Fibroblast of skin of right biceps (primary cell): ENCODE measurements at regions not wholly inside any gene's neighbourhood (a gene's known extent, or its start where the extent isn't known, plus 50 kb on each side); places are given as distances from the start of the nearest gene placed in this dataset.
A peak's percentile ranks its signal among the peaks of the same experiment; 100 is the strongest.

ENCODE experiments used
- DNase-seq: peaks from one replicate; pipeline ENCODE4 v3.0.0-alpha.2; 2013

DNA sequence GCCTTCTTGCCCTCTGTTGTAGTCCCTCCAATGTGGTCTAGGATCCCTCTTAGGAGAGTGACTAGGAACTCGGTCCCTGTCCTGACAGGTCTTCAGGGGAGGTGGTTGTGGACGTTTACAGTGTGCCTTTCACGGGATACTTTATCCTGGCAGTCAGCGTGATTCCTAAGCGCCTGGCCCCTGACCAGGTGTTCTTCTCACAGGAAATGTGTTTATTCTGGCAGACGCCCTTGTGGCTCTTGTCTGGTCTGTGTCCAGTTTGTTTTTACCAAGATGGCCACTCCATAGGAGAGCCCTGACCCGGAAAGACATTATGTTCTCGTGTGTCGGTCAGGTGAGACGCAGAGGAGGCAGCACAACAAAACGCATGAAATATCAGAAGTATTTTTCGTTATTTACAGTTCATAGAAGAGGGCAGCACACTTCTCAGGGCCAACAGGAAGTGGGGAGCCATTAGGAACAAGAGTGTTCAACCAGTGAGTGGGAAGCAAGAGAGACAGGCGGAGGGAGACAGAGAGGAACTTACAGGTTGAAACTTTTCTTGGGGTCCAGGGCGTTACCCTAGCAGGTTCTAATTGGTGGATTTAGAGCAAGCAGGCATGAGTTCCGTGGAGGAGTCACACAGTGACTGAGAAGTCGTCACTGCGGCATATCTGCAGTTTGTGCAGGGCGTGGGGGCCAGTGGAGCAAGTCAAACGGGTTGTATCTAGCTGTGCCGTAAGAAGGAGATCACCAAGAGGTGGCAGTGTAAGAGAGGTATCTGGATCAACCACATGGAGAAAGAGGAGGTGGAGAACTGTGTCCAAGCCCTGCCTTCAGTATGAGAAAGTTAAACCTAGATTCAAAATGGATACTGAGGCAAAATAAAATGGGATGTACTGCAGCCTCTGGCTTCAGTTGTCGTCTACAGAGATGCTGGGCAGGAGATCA, 412.9 kb downstream of the ZSWIM6 start:
- DNase-seq = no peak

DNA sequence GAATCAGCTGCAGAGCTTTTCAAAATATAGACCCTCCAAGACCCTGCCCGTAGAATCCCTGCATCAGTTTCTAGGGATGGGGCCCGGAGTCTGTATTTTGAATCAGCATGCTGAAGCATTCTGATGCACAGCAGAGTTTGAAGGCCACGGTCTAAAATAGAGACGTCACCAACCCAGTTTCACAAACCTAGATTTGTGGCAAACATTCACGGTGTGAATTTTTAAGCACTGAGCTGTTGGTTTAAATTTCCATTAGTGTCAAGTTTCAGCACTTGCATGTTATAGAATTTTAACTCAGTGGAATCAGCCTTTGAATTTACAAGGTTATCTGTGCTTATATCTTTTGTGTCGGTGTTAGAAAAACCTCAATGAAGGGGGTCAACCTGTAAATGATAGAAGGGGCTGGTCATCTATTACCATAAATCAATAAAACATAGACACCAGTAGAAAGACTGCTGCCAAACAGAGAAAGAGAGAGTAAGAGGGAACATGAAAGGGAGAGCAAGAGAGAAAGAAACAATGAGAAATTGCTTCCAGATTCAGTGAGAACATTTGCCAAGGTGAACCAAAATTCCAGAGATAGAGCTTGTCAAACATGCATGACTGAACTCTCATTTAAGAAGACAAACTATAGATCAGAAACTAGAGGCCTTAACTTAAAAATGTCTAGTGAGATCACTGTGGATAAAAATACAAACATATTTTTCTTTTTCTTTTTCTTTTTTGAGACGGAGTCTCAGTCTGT, 414.9 kb downstream of the ZSWIM6 start:
- peak; percentile 67 for DNase-seq

GRCh38 chr5:61748121-61748520, 416.1 kb downstream of the ZSWIM6 start:
- no peak for DNase-seq

GRCh38 chr5:61748651-61749050, 416.6 kb downstream of the ZSWIM6 start:
- DNase-seq = no peak

- no peak for DNase-seq
These were observed 420.5 kb downstream of the ZSWIM6 start for GRCh38 chr5:61752588-61752987.

- no peak for DNase-seq
These were observed 422.7 kb downstream of the ZSWIM6 start for GRCh38 chr5:61754792-61755191.

DNA sequence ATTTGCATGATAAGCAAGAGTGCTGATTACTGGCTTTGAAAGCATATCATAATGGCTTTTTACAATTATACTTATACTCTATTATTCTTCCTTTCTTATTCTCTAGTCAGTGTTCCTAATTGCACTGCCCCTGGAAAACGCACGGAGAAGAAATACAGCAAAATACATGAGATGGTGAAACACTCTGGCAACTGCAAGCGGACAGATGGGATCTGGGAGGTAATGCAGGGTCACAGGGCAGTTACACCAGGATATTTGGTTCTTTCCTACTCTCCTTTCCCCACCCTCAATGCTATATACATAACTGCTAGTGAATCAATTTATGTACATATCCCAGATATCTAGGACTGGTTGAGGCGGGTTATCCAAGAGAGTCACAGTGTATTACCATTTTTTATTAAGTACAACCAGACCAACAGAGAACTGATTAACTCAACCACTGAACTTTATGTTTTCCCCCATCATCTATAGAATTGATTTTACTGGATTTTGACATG, 423.7 kb downstream of the ZSWIM6 start:
- no peak for DNase-seq

GRCh38 chr5:61758711-61759110, 426.7 kb downstream of the ZSWIM6 start:
- DNase-seq = no peak

DNA sequence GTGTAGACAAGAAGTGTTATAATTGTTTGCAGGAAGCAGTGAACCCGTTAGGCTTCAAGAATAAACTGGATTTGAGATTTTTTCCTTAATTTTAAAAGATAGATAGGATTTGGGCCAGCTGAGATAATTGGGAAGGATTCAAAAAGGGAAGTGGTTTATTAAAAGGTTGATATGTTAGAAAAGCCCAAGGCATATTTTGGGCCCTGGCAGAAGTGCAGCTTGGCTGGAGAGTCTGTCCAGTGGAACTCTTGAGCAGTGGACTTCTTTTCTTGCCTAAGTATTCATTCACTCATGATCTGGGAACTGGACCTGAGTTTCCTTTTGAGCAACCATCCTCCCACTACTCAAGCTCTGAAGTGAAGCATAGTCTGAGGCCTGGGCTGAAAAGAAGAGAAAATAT, 433.4 kb downstream of the ZSWIM6 start:
- DNase-seq = no peak

- DNase-seq = no peak
These were observed 434.1 kb downstream of the ZSWIM6 start for GRCh38 chr5:61766141-61766540.

GRCh38 chr5:61767231-61768080, 435.4 kb downstream of the ZSWIM6 start:
- no peak for DNase-seq

- DNase-seq = peak; percentile 19
These were observed 436.7 kb downstream of the ZSWIM6 start for GRCh38 chr5:61768692-61769281.

GRCh38 chr5:61771062-61771461, 439.0 kb downstream of the ZSWIM6 start:
- DNase-seq = no peak

- DNase-seq = no peak
These were observed 439.8 kb downstream of the ZSWIM6 start for GRCh38 chr5:61771808-61772207.

GRCh38 chr5:61775901-61776300, 443.8 kb downstream of the ZSWIM6 start:
- no peak for DNase-seq

DNA sequence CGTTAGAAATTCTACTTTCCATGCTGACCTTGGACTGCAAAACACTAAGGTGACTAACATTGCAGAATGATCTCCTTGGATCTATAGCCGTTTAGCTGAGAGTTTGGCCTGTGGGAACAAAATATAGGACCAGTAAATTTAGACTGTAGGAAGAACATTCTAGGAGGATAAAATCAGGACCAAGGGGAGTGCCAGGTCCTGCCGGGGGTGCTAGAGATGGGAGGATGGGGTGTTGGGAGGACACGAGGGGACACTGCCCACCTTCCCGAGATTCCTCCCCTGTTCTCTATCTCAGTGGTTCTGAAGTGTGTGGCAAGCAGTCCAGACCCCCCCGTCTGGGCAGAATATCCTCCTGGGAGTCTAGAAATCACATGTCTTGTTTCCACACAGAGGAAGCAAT, 445.2 kb downstream of the ZSWIM6 start:
- no peak for DNase-seq

DNA sequence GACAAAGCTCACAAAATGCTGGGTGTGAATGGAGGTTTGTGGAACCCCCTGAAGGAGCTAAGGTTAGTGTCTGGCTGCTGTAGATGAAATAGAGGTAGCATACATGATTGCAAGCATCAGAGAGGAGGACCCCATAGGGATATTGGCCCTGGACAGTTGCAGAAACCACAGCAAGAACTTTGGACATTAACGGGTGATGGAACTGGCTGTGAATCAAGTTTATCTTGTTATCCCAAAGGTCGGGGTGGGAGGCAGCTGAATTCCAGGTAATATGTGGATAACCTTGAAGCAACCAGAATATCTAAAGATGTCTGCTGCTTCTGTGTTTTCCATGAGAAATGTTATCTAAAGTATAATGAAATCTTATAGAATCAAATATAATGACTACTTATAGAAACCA, 447.7 kb downstream of the ZSWIM6 start:
- no peak for DNase-seq

DNA sequence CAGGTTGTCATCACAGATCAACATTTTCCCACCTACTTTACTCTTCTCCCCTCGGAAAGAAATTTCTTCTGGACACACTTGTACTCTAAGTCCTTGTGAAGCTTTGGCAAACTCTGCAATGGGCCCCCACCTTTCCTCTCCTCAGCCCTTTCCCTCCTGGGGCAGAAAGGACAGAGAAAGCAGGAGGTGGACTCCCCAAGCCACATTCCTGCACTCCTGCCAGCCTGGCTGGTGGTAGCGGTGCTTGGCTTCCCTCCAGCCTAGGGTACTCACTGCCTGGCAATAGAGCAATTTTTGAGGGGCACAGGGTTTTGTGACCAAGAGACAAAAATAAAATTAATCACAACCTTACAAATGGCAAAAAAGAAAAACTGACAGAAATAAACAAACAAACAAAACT, 451.4 kb downstream of the ZSWIM6 start:
- DNase-seq = no peak

DNA sequence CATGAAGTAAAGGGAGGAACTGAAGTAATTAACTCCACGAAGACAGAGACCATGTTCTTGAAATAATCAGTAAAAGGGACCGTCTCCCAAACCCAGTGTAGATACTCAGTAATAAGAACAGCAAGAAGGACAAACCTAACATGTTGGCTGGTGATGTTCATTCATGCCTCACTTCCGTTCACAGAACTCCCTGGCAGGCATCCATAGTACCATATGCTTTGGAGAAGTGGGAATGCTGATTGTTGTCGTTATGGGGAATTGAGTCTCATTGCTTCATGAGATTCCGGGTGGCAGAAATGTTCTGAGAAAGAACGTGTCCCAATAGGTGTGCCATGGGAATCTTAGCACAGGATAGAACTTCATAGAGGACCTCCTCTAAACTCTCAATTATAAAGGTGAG, 452.3 kb downstream of the ZSWIM6 start:
- DNase-seq = peak; percentile 38

- no peak for DNase-seq
These were observed 456.5 kb downstream of the ZSWIM6 start for GRCh38 chr5:61788548-61788947.

DNA sequence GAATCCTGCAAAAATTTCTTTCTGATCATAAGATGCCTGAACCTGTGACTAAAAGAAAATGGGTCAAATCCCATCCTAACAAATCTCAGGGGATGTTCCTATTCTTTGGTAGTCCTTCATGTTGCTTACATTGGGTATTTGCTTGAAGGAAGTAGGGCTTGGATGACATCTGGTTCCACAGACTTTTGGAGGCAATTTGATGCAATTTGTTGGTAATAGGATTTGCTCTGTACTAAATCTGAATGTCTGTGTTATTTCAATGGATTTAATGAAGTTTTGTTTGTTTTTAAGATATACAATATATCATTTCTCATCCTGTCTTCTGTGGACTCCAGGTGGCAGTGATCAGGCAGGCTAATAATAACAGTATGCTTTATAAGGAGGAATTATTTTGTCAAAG, 457.9 kb downstream of the ZSWIM6 start:
- DNase-seq = no peak

DNA sequence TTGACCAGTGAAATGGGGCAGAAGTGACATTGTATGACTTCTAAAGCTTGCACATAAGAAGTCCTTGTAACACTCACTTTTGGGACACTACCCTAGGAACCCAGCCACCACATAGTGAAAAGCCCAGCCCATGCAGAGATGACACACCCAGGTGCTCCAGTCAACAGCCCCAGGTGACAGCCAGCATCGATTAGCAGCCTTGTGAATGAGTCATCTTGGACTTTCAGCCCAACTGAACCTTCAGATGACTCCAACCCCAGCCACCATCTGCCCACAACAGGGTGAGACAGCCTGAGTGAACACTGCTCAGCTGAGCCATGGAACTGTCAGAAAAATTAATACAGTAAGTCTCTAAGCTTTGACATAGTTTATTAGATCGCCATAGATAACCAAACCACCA, 458.6 kb downstream of the ZSWIM6 start:
- no peak for DNase-seq

- no peak for DNase-seq
These were observed 464.7 kb downstream of the ZSWIM6 start for GRCh38 chr5:61796773-61797172.
